CD4-positive, alpha-beta T cell treated with Interleukin-2 at 100 ng/mL for 4 hours (primary cell): ENCODE measurements at regions not wholly inside any gene's neighbourhood (a gene's known extent, or its start where the extent isn't known, plus 50 kb on each side); places are given as distances from the start of the nearest gene placed in this dataset.
"Not testable (repeated sequence)": the region's sequence is repeated elsewhere in the genome, so short reads cannot be mapped to it uniquely, and the experiment has no call there.

Source experiments
- DNase-seq: peaks from one replicate; pipeline ENCODE4 v3.0.0-alpha.2; 2020; ENCODE audit warnings: low spot score

- no peak for DNase-seq
These were observed 284.7 kb upstream of the CWC22 start for GRCh38 chr2:180291552-180292421.

GRCh38 chr2:180291060-180291459 is 284.0 kb upstream of the CWC22 start:
- no peak for DNase-seq

GRCh38 chr2:180289627-180290026 is 282.5 kb upstream of the CWC22 start:
- DNase-seq: no peak

GRCh38 chr2:180279581-180279980 is 272.5 kb upstream of the CWC22 start:
- no peak for DNase-seq

- DNase-seq: no peak
These were observed 269.6 kb upstream of the CWC22 start for GRCh38 chr2:180276733-180277132.

- DNase-seq: no peak
These were observed 260.9 kb upstream of the CWC22 start for GRCh38 chr2:180268006-180268405.

GRCh38 chr2:180261976-180262375 is 254.9 kb upstream of the CWC22 start:
- no peak for DNase-seq

- no peak for DNase-seq
These were observed 251.5 kb upstream of the CWC22 start for GRCh38 chr2:180258579-180258978.

- DNase-seq: no peak
These were observed 251.0 kb upstream of the CWC22 start for GRCh38 chr2:180258041-180258537.

- no peak for DNase-seq
These were observed 250.2 kb upstream of the CWC22 start for GRCh38 chr2:180257247-180257646.

- no peak for DNase-seq
These were observed 248.9 kb upstream of the CWC22 start for GRCh38 chr2:180255981-180256380.

- DNase-seq: no peak
These were observed 247.8 kb upstream of the CWC22 start for GRCh38 chr2:180254872-180255271.

GRCh38 chr2:180247658-180248057 is 240.6 kb upstream of the CWC22 start:
- DNase-seq: no peak

GRCh38 chr2:180246268-180246667 is 239.2 kb upstream of the CWC22 start:
- DNase-seq: no peak

GRCh38 chr2:180240774-180241173 is 233.7 kb upstream of the CWC22 start:
- DNase-seq: no peak

- DNase-seq: no peak
These were observed 231.6 kb upstream of the CWC22 start for GRCh38 chr2:180238729-180239128.

- DNase-seq: not testable (repeated sequence)
These were observed 229.0 kb upstream of the CWC22 start for GRCh38 chr2:180236061-180236460.

- not testable (repeated sequence) for DNase-seq
These were observed 228.4 kb upstream of the CWC22 start for GRCh38 chr2:180235506-180235905.

GRCh38 chr2:180234991-180235390 is 227.9 kb upstream of the CWC22 start:
- not testable (repeated sequence) for DNase-seq

- DNase-seq: no peak
These were observed 223.9 kb upstream of the CWC22 start for GRCh38 chr2:180231015-180231414.

- no peak for DNase-seq
These were observed 220.4 kb upstream of the CWC22 start for GRCh38 chr2:180227461-180227860.

- DNase-seq: no peak
These were observed 218.0 kb upstream of the CWC22 start for GRCh38 chr2:180225118-180225517.

GRCh38 chr2:180222644-180223043 is 215.5 kb upstream of the CWC22 start:
- DNase-seq: no peak

GRCh38 chr2:180219491-180219890 is 212.4 kb upstream of the CWC22 start:
- no peak for DNase-seq
